Body of pancreas (tissue), 4 donors: ENCODE measurements at regions not wholly inside any gene's neighbourhood (a gene's known extent, or its start where the extent isn't known, plus 50 kb on each side); places are given as distances from the start of the nearest gene placed in this dataset.

ENCODE experiments used
- CTCF ChIP-seq, 7 experiments: fragments of 450-650 bp in 4 of 7; fragments of 200-600 bp in 3 of 7; sonication (generic) in 3 of 7; IDR thresholded peaks; one replicate each; pipeline ENCODE4 v1.5.1; 2016 to 2019; ENCODE audit warnings: antibody characterized with exemption in 7 of 7
- POLR2A ChIP-seq, 3 donors: fragments of 450-650 bp; IDR thresholded peaks; one replicate each; pipeline ENCODE4 v1.6.1; 2016; ENCODE audit warnings: antibody characterized with exemption in 3 of 3, mild to moderate bottlenecking in 2 of 3

- TF ChIP-seq POLR2A (IDR thresholded peaks at IDR 0.05) (no peak), CTCF (IDR thresholded peaks at IDR 0.05) (no peak)
These were observed 641.5 kb upstream of the SORCS1 start for GRCh38 chr10:107806026-107806425.
